ENCODE measurements at regions not wholly inside any gene's neighbourhood (a gene's known extent, or its start where the extent isn't known, plus 50 kb on each side); places are given as distances from the start of the nearest gene placed in this dataset.

- TF ChIP-seq CTCF (IDR thresholded peaks at IDR 0.05; ENCODE audit: borderline replicate concordance, insufficient read depth, low read depth, low read length): no peak
- H3K4me3 ChIP-seq (ENCODE audit: low read depth, low read length): no peak overlapping the region
Measured at GRCh38 chr1:117260761-117261423, 50.2 kb upstream of the VTCN1 start.
